Osteoblast (primary cell): ENCODE measurements at regions not wholly inside any gene's neighbourhood (a gene's known extent, or its start where the extent isn't known, plus 50 kb on each side); places are given as distances from the start of the nearest gene placed in this dataset.

Source experiments
- DNase-seq: peaks from one replicate; pipeline ENCODE4 v3.0.0; 2011; ENCODE audit warnings: low spot score, mixed read lengths; ENCODE audit not compliant: insufficient read length; ENCODE audit errors: missing footprints
- H2AFZ ChIP-seq: 2 replicates; pipeline ENCODE4 v1.6.0; 2011; ENCODE audit warnings: mild to moderate bottlenecking, low read length
- H3K27ac ChIP-seq: 2 replicates; pipeline ENCODE4 v1.5.1; 2011; ENCODE audit warnings: mild to moderate bottlenecking, low read depth, low read length, moderate library complexity
- H3K27me3 ChIP-seq: 2 replicates; pipeline ENCODE4 v1.6.0; 2012; ENCODE audit warnings: mild to moderate bottlenecking, control low read depth, inconsistent platforms, low read length, moderate library complexity; ENCODE audit not compliant: insufficient read depth
- H3K36me3 ChIP-seq: 2 replicates; pipeline ENCODE4 v1.5.1; 2011; ENCODE audit warnings: mild to moderate bottlenecking, low read length, control low read depth, moderate library complexity; ENCODE audit not compliant: insufficient read depth
- H3K4me1 ChIP-seq: 2 replicates; pipeline ENCODE4 v1.5.1; 2011; ENCODE audit warnings: mild to moderate bottlenecking, low read length, control low read depth, moderate library complexity; ENCODE audit not compliant: insufficient read depth
- H3K4me2 ChIP-seq: 2 replicates; pipeline ENCODE4 v1.6.0; 2011; ENCODE audit warnings: mild to moderate bottlenecking, low read length; ENCODE audit not compliant: insufficient read depth
- H3K4me3 ChIP-seq: fragments of 200-600 bp; sonication (generic); 3 replicates; pipeline ENCODE4 v1.5.1; 2012; ENCODE audit warnings: mild to moderate bottlenecking, low read length, inconsistent platforms; ENCODE audit not compliant: insufficient read depth
- H3K79me2 ChIP-seq: 2 replicates; pipeline ENCODE4 v1.6.0; 2012; ENCODE audit warnings: mild to moderate bottlenecking, low read length, control low read depth, inconsistent platforms; ENCODE audit not compliant: insufficient read depth
- H3K9me3 ChIP-seq: 2 replicates; pipeline ENCODE4 v1.5.1; 2011; ENCODE audit warnings: low read depth, low read length, control low read depth
- H4K20me1 ChIP-seq: 2 replicates; pipeline ENCODE4 v1.6.0; 2012; ENCODE audit warnings: mild to moderate bottlenecking, low read length, control low read depth; ENCODE audit not compliant: insufficient read depth
- TF ChIP-seq, protein P1 (sequence below): IDR thresholded peaks from 2 replicates; pipeline ENCODE4 v1.5.1; 2011; ENCODE audit warnings: mild to moderate bottlenecking, low read depth, low read length, moderate library complexity; ENCODE audit errors: extremely low read depth

DNA sequence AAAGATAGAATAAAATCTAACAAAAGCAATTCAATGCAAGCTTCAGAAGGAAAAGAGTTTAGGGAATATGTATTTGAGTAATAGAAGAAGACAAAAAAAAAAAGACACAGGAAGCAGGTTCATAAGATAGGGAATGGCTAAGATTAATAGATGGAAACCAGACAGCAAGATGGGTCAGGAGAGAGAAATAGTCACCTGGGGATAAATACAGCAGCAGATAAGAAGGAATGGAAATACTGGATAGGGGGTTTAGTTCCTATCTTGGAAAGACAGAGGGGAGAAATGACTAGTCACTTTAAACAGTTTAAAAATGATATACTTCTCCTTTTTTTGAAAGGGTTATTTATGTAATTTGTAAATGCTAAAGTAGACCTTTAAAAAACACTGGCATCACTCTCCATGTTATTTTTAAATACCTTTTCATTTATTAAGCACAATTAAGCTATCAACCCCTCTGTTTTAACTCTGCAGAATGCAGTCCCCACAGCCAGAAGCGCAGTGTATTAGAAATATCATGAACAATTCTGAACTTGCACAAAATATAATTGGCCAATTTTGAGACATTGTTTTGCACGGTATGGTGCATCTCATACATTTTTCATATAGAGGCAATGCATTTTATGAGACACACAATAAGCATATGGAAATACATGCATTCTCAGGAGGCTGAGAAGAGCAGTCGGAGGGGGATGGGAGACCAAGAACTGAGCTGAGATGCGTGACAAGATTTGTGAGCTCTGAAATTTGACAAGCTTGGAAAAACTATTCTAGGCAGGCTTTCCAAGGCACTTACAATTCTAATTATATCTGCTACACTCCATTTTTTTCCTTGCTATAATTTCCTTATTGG, 303.4 kb upstream of the PRICKLE1 start:
- no peaks in the 10 kb centered on the region for H3K36me3 ChIP-seq
- TF ChIP-seq, protein P1, sequence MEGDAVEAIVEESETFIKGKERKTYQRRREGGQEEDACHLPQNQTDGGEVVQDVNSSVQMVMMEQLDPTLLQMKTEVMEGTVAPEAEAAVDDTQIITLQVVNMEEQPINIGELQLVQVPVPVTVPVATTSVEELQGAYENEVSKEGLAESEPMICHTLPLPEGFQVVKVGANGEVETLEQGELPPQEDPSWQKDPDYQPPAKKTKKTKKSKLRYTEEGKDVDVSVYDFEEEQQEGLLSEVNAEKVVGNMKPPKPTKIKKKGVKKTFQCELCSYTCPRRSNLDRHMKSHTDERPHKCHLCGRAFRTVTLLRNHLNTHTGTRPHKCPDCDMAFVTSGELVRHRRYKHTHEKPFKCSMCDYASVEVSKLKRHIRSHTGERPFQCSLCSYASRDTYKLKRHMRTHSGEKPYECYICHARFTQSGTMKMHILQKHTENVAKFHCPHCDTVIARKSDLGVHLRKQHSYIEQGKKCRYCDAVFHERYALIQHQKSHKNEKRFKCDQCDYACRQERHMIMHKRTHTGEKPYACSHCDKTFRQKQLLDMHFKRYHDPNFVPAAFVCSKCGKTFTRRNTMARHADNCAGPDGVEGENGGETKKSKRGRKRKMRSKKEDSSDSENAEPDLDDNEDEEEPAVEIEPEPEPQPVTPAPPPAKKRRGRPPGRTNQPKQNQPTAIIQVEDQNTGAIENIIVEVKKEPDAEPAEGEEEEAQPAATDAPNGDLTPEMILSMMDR = no peak
- no peak overlapping the region for H2AFZ ChIP-seq

DNA sequence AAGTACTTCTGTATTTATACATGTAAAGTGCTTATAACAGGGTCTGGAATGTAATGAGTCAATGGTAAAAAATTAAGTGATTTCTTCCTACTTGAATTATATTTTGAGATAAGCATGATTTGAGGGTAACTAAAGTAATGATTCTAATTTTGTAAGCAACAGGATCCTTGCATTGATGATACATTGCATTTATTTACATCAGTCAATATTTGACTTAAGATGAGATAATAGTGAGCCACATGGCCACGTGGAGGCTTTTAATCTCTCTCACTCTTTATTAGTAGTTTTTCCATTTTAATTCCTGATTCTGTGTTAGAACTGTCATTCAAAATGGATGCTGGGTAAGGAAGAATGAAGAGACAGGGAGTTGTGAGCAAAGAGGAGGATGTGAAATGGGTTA, 298.1 kb upstream of the PRICKLE1 start:
- Histone ChIP-seq H3K9me3 (no peaks in the 10 kb centered on the region), H3K4me1 (no peaks in the 10 kb centered on the region), H3K27ac (no peak overlapping the region), H3K36me3 (no peaks in the 10 kb centered on the region), H2AFZ (no peak overlapping the region), H3K4me3 (no peak overlapping the region), H3K79me2 (no peaks in the 10 kb centered on the region), H3K4me2 (no peak overlapping the region), H3K27me3 (peaks cover 4% of the 10 kb centered on the region), H4K20me1 (no peaks in the 10 kb centered on the region)
- DNase-seq = no peak
- TF ChIP-seq, protein P1 = no peak

More for the DNA sequence above, 303.4 kb upstream of the PRICKLE1 start:
- Histone ChIP-seq H3K4me1 (no peaks in the 10 kb centered on the region), H4K20me1 (no peaks in the 10 kb centered on the region), H3K9me3 (no peaks in the 10 kb centered on the region), H3K79me2 (no peaks in the 10 kb centered on the region), H3K4me2 (no peak overlapping the region), H3K4me3 (no peak overlapping the region), H3K27ac (no peak overlapping the region), H3K27me3 (peaks cover 4% of the 10 kb centered on the region)
- peak; percentile 37 for DNase-seq

DNA sequence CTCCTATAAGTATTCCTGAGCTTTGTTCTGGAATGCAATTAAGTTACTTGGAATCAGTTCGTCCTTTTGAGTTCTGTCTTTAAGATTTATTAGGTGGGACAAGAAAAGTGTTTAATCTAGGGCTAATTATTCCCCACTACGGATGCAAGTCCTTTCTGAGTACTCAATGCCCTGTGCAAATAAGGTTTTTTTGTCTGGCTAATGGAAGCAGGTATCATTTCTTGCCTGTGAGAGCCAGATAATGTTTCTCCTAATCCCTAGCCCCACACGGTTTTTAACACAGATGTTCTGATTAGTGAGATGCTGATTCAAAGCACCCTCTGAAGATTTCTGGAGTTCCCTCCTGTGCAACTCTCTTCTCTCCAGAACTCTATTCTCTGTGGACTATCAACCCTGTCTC, 296.6 kb upstream of the PRICKLE1 start:
- no peak overlapping the region for H3K27ac ChIP-seq
- H3K9me3 ChIP-seq = no peaks in the 10 kb centered on the region
- no peaks in the 10 kb centered on the region for H3K36me3 ChIP-seq
- no peaks in the 10 kb centered on the region for H4K20me1 ChIP-seq
- no peaks in the 10 kb centered on the region for H3K27me3 ChIP-seq
- no peaks in the 10 kb centered on the region for H3K4me1 ChIP-seq
- TF ChIP-seq, protein P1 = no peak
- no peaks in the 10 kb centered on the region for H3K79me2 ChIP-seq
- no peak overlapping the region for H3K4me2 ChIP-seq
- H3K4me3 ChIP-seq = no peak overlapping the region
- DNase-seq = no peak
- no peak overlapping the region for H2AFZ ChIP-seq

DNA sequence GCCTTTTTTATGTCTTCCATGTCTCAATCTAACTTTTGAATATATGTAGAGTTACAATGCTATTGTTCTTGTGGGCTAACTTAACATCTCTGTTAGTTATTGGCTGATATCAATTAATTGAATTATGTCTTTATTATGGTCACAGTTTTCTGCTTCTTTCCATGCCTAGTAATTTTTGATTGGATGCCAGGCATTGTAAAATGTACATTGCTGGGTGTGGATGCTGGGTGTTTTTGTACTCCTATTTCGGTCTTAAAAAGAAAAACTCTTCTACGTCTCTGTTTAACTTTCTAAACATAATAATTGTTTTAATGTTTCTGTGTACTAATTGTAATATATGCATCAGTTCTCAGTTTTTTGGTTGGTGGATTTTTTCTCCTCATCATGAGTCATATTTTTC, 296.1 kb upstream of the PRICKLE1 start:
- DNase-seq = no peak
- Histone ChIP-seq H3K27ac (no peak overlapping the region), H3K27me3 (no peaks in the 10 kb centered on the region), H3K4me2 (no peak overlapping the region), H3K4me3 (no peak overlapping the region), H3K79me2 (no peaks in the 10 kb centered on the region), H3K36me3 (no peaks in the 10 kb centered on the region), H3K4me1 (no peaks in the 10 kb centered on the region), H4K20me1 (no peaks in the 10 kb centered on the region), H2AFZ (no peak overlapping the region), H3K9me3 (no peaks in the 10 kb centered on the region)
- TF ChIP-seq, protein P1 = no peak
